GM18505 (cell line): ENCODE measurements at regions not wholly inside any gene's neighbourhood (a gene's known extent, or its start where the extent isn't known, plus 50 kb on each side); places are given as distances from the start of the nearest gene placed in this dataset.

Experiments
- ATAC-seq: cut with Tn5 transposase; IDR thresholded peaks from one replicate; pipeline ENCODE4 v1.9.1; 2021; ENCODE audit not compliant: unreplicated experiment
- POLR2A ChIP-seq: IDR thresholded peaks from 4 replicates; pipeline ENCODE4 v1.6.1; 2011; ENCODE audit warnings: borderline replicate concordance; ENCODE audit not compliant: insufficient read depth, insufficient read length; ENCODE audit errors: extremely low read depth

DNA sequence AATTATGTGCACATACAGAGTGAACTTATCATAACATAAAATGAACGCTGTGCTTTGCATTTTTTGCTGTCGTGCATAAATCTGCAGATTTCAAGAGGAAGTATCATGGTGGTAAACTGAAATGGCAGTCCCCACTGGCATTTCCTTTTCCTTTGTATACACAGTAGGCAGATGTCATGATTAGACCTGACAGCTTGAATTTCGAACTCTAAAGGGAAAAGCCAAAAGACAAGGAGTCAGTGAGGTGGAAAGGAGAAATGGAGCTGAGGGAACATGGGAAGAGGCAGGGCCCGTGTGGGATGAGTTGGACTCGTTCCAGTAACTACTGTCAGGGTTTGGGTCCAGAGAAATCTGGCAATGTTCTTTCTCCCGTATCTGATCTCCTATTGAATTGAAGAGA lies 454.1 kb upstream of the SGCG start:
- no peak for TF ChIP-seq POLR2A
- ATAC-seq, result no peak

DNA sequence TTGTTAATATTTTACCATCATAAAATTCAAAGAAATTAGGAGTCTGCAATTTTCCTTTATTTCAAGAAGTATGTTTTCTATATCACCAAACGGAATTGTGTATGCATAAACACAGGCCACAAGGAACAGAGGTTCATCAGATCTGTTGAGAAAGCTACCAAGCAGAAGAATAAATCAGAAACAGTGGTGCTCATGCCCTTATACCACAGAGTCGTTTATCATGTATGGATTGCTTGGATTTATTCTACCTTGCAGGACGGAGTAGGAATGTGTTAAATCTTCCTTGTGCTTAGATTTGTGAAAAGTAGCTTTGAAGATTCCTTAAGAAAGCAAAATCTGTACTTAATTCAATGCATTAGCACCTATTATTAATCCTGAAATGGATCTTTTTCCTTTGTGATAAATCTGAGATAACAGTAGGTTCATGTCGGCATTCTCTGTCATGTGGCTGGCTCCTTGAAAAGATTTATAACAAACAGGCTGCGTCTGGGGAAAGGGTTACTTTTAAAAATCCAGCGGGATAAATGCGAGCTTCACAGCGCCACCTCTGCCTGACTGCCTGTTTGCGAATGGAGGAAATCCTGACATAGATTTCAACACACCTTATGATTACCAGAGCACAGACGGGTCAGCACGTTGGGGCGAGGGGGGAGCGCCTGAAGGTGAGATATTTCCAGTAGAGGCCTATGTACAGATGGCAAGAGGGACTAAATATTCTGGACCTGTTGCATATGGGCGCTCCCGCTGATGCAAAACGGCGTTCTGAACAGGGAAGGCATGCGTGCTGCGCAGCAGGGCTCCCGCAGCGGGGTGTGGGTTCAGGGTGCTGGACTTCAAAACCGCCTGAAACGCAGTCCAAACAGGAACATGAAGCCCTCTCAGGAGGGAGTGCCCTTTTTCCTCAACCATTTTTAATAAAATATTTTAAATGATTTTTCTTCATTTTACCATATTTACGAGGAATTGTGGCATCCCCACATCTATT lies 445.5 kb upstream of the SGCG start:
- no peak for TF ChIP-seq POLR2A
- no peak for ATAC-seq

DNA sequence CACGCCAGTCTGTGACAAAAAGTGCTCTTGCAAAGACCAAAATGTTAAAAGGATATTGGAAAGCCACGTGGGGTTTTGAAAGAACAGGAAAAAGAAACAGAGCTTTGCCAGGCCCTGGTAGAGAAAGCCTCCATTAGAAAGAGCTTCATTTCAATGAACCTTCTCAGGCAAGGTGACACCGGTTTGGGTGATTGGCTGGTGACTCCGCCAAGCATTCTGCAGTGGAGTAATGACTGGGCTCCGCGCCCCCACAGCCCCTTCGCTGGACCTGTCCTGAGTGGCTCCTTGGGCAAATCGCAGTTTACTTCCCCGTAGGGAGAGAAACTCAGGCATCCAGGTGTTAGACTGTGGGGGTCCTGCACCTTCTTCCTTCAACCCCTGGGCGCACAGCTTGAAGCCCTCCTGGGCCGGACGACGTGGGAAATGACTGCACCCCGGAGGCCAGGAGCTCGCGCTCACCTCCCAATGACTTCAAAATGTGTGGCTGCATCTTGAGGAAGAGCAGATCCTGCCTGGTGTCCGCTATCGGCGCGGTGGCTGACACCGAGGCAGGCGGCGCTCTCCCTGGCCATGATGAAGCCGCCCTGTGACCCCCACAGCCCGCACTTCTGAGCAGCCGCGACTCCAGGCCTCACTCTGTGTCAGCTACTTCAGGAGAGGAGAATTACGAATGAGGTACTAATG lies 444.6 kb upstream of the SGCG start:
- ATAC-seq, result no peak
- no peak for TF ChIP-seq POLR2A

DNA sequence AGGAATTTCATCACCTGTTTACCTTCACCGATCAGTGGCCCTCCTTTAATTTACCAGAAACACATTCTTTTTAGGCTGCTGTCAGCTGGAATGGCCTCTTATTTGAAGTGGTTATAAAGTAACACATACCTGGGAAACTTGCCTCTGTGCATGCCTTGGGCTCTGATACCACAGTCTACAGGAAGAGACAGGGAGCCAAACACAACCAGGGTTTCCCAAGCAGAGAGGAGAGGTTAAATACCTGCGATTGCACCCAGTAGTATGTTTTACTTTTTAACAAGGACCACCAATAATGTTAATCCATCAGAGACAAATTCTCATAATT lies 444.0 kb upstream of the SGCG start:
- no peak for TF ChIP-seq POLR2A
- ATAC-seq, result no peak

DNA sequence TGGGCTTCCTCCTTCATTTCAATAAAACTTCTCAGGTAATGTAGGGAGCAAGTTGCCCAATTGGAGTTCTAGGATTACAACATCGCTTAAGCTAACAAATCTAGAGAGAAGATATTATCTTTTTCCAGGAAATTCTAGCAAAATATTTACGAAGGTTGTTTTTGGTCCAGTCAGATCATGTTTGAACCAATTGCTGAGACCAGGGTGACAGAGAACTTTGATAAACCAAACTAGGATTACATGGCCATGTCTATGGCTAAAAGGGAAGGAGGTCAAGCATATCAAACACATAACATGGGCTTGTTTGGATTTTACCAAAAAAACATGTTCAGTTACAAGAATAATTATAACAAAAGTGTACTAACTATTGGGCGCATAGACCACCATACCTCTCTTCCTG lies 442.4 kb upstream of the SGCG start:
- no peak for ATAC-seq
- TF ChIP-seq POLR2A, result no peak

DNA sequence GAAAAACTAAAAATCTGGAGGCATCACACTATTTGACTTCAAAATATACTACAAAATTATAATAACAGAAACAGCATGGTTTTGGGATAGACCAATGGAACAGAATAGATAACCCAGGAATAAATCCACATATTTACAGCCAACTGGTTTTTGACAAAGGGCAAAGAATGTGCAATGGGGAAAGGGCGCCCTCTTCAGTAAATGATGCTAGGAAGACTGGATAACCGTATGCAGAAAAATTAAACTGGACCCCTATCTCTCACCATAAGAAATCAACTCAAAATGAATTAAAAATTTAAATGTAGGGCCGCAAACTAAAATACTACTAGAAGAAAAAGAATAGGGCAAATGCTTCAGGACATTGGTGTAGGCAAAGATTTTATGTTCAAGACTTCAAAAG lies 440.5 kb upstream of the SGCG start:
- no peak for ATAC-seq
- TF ChIP-seq POLR2A, result no peak

DNA sequence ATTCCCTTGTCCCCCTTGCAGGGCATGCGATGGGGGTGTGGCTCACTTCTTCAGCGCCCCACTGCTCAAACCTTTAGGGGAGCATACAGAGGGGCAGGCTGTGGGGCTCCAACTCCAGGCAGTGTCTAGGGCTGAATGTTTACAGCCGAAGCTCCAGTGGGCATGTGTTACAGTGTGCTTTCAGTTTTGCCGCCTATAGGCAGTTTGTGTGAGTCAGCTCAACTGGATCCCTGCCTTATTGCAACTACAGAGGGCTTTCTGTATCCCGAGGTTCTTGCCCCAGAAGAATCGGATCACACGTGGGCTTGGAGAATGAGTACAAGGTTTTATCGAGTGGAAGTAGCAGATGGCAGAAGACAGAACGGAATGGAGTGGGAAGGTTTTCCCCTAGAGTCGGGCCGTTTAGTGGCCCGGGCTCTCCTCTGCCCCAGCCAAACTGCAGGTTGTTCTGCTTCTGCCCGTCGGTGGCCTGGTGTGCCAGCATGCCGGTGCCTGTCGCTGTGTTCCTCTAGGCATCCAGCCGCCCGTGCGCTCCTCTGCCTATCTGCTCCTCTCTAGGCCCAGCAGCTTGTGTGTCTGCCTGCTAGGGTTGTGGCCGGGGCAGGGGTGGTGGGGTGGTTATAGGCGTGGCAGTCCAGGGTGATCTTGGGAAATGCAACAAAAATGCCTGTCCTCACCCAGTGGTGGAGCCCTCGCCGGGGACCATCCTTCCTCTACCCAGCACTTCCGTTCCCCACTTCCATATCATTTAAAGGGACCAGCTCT lies 435.9 kb upstream of the SGCG start:
- TF ChIP-seq POLR2A, result no peak
- no peak for ATAC-seq

DNA sequence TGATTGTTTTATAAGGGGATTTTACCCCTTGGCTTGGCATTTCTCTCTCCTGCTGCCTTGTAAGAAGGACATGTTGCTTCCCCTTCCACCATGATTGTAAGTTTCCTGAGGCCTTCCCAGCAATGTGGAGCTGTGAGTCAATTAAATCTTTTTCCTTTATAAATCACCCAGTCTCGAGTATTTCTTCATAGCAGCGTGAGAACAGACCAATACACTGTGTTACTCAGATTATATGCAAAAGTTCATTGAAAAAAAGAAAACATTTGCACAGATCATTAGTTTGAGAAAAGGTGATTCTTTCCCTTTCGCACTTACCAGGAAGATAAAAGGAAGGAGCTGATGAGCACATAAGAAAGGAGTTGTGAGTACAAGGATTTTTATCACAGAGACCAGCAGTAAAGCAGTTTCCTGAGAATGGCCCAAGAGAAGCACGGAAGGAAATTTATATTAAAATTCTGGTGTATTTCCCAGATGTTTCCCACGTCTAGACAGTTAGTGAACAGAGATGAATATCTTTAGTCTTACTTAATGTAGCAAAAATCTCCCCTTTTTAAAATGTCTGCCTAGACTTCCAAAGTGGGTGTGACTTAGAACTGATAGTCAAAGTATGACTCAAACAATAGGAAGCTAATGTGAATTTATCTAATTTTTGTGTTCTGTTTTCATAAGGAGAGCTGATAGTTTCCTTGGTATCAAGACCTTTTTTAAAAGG lies 431.8 kb upstream of the SGCG start:
- ATAC-seq, result no peak
- TF ChIP-seq POLR2A, result no peak

DNA sequence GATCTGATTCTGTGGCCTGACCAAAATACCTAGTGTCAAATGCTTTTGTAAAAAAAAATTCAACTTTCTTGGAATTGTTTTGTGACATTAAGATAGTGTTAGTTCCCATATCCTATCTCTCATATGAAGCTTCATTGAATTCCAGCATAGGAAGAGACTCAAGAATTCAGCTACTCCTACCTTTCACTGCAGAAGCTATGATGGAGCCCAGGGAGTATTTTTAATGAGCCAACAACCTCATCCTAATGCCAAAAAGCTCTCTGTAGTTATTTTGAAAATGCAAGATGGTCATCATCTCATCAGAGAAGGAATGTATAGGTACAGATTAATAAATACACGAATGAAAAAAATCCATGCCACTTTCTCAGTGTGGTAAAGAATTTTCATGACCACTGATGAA lies 431.2 kb upstream of the SGCG start:
- no peak for ATAC-seq

DNA sequence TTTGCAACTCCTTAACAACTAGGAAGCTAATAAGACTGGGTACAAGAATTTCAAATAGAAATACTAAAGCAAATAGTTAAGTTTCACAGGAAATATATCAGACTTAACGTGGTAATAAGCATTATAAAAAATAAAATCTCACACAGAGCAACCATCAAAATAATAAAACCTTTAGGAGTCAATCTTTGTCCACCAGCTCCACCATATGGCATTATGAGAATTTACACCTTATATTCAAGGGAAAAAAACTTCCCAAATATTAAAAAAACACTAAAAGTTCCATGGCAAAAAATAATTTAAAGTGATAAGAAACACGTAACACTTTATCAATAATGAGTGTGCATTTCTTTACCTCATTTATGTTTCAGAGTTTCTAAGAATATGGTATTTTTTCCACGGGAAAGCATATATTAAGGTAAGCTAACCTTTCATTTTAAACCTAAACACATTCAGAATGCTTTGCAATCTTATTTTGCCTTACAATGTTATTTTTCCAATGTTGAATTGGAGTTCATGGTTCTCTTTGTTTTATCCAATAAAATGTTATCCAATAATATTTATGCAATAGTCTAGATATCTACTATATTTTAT lies 423.2 kb upstream of the SGCG start:
- no peak for TF ChIP-seq POLR2A
- no peak for ATAC-seq

More for the DNA sequence above, 431.2 kb upstream of the SGCG start:
- no peak for TF ChIP-seq POLR2A

DNA sequence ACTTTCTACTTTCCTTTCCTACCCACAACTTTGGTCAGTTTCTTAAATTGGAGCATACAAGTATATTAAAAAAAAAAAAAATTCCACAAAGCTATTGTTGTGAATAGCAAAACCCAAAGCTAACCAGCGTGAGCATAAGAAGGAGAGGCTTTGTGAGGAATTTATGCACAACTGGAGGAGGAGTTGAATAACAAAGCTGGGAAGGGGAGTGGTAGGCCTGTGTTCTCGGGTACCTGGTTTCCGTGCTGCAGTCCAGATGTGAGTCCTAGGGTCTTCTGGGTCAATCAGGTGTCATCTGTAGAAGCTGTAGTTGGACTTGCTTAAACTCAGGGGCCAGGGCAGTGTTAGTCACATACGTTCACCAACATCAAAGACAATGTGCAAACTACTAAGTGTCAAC lies 422.5 kb upstream of the SGCG start:
- TF ChIP-seq POLR2A, result no peak

DNA sequence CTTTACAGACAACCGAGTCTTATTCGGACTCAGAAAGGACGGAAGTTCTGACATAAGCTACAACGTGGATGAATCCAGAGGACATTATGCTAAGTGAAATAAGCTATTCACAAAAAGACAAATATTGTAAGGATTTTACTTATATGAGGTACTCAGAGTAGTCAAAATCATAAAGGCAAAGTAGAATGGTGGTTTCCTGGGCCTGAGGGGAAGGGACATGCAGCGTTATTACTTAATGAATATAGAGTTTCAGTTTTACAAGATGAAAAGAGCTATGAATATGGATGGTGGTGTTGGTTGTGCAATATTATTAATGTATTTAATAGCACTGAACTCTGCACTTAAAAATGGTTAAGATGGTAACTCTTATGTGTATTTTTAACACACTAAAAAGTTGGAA lies 419.1 kb upstream of the SGCG start:
- TF ChIP-seq POLR2A, result no peak
- ATAC-seq, result no peak

More for the DNA sequence above, 422.5 kb upstream of the SGCG start:
- ATAC-seq, result no peak
